ENCODE measurements at regions not wholly inside any gene's neighbourhood (a gene's known extent, or its start where the extent isn't known, plus 50 kb on each side); places are given as distances from the start of the nearest gene placed in this dataset.
A peak's percentile ranks its signal among the peaks of the same experiment; 100 is the strongest.

DNA sequence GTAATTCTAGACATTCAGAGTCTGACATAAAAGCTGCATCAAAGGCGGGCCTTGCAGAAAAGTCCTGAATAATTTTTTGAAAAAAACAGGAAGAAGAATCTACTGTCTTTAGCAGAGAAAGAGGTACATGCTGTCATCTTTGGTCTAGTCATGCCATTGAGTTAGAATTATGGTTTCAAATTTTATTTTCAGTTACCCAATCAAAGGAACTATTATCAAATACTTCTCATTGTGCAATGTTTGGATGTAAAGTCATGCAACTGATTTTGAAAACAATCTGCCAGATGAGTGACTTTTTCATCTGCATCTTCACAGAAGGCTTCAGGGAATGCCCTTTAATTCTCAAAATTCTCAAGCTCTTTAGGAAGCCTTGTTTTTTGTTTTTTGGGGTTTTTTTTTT is 803.5 kb downstream of the FLRT2 start:
- Histone ChIP-seq H3K36me3 (ENCODE audit: control insufficient read depth, insufficient read depth, low read length) (no peaks in the 10 kb centered on the region), H4K91ac (ENCODE audit: insufficient read depth, low read depth, low read length) (no peak overlapping the region), H4K5ac (ENCODE audit: low read depth, low read length) (no peak overlapping the region), H3K14ac (replicated peaks; ENCODE audit: low read depth, low read length) (no peak overlapping the region), H2BK120ac (ENCODE audit: low read depth, low read length) (no peak overlapping the region), H2BK15ac (ENCODE audit: low read depth, low read length) (no peak overlapping the region), H3K4me3 (ENCODE audit: insufficient read depth, low read depth, low read length) (no peak overlapping the region), H3K18ac (ENCODE audit: low read depth, low read length) (no peak overlapping the region), H3K9me3 (ENCODE audit: control insufficient read depth, insufficient read depth, low read length) (no peaks in the 10 kb centered on the region), H3K4me1 (ENCODE audit: control insufficient read depth, insufficient read depth, low read length) (no peaks in the 10 kb centered on the region; the same call in 1 of the 2 replicates), H3K9me1 (ENCODE audit: insufficient read depth, low read length) (no peaks in the 10 kb centered on the region), H2AK5ac (ENCODE audit: low read depth, low read length) (no peak overlapping the region), H3K23ac (ENCODE audit: low read depth, low read length) (no peak overlapping the region), H2BK5ac (ENCODE audit: low read depth, low read length, poor library complexity, severe bottlenecking) (no peak overlapping the region), H3K9ac (ENCODE audit: low read depth, low read length) (no peak overlapping the region), H2AFZ (replicated peaks; ENCODE audit: low read length, poor library complexity) (no peak overlapping the region), H3K27ac (ENCODE audit: insufficient read depth, low read length) (no peak overlapping the region), H4K8ac (ENCODE audit: low read depth in 2 of 2, low read length in 2 of 2) (no peak overlapping the region; a peak in 1 of 4 replicates), H3K4ac (ENCODE audit: low read depth, low read length) (no peak overlapping the region), H3K27me3 (ENCODE audit: control insufficient read depth, insufficient read depth, low read length) (no peaks in the 10 kb centered on the region), H2BK20ac (ENCODE audit: low read depth, low read length) (no peak overlapping the region), H3K4me2 (ENCODE audit: low read depth, low read length) (no peak overlapping the region), H2AK9ac (replicated peaks; ENCODE audit: low read depth, low read length, poor library complexity) (no peak overlapping the region), H3K56ac (ENCODE audit: extremely low read depth, insufficient read depth, low read length) (no peak overlapping the region), H4K20me1 (ENCODE audit: insufficient read depth, low read length) (no peaks in the 10 kb centered on the region), H3K79me1 (ENCODE audit: low read depth in 1 of 2, low read length in 2 of 2) (no peaks in the 10 kb centered on the region)
- CTCF ChIA-PET: interaction anchor here (0.6 kb wide), 1 partner anchor 405 kb away, joined by 3 read pairs; no protein-coding TSS in a partner anchor
- in situ Hi-C loops (cut with MboI; ENCODE audit: low sequenced_read_pairs) (no loop called here), intact Hi-C loops (cut with micrococcal nuclease) (no loop called here), dilution Hi-C loops (cut with HindIII; ENCODE audit: low sequenced_read_pairs, unreplicated experiment) (no loop called here)
- DNase-seq: peak; percentile 25
- POLR2A ChIA-PET (ENCODE audit: unreplicated experiment): interaction anchor here (0.6 kb wide), 1 partner anchor 117 kb away, joined by 3 read pairs; no protein-coding TSS in a partner anchor
- no CpG with 5 or more reads among the region's 1 CpG for WGBS, 2 experiments (ENCODE audit: extremely low coverage in 2 of 2, insufficient read length in 1 of 2)
- TF ChIP-seq CHD1 (IDR thresholded peaks at IDR 0.05; ENCODE audit: low read depth, low read length): no peak
- TF ChIP-seq CEBPB (IDR thresholded peaks at IDR 0.05; ENCODE audit: low read depth, low read length): peak; percentile 75
- no peak for ATAC-seq (ENCODE audit: low read depth)
- BruUV-seq (replicated peaks): no TSS peak

All from IMR-90 (cell line).